PC-3 (cell line): ENCODE measurements at regions not wholly inside any gene's neighbourhood (a gene's known extent, or its start where the extent isn't known, plus 50 kb on each side); places are given as distances from the start of the nearest gene placed in this dataset.

Experiments used
- CTCF ChIP-seq: fragments of 300-600 bp; sonication (generic); conservative IDR thresholded peaks from 2 replicates; pipeline ENCODE4 v1.5.1; 2017; ENCODE audit warnings: antibody characterized with exemption, low read depth, mild to moderate bottlenecking, low read length
- EZH2 ChIP-seq: fragments of 300-600 bp; sonication (generic); IDR thresholded peaks from one replicate; pipeline ENCODE4 v1.6.1; 2017; ENCODE audit warnings: antibody characterized with exemption, mild to moderate bottlenecking, low read length; ENCODE audit not compliant: unreplicated experiment
- EZH2phosphoT487 ChIP-seq: fragments of 300-600 bp; sonication (generic); IDR thresholded peaks from 2 replicates; pipeline ENCODE4 v1.6.1; 2018; ENCODE audit warnings: mild to moderate bottlenecking, antibody characterized with exemption, low read length, borderline replicate concordance

- TF ChIP-seq CTCF = no peak
- no peak for TF ChIP-seq EZH2
- TF ChIP-seq EZH2phosphoT487 = no peak
Observed at GRCh38 chr16:47956916-47957315, 198.9 kb downstream of the ABCC12 start.
